22Rv1 (cell line): ENCODE measurements at regions not wholly inside any gene's neighbourhood (a gene's known extent, or its start where the extent isn't known, plus 50 kb on each side); places are given as distances from the start of the nearest gene placed in this dataset.

Experiments
- CTCF ChIP-seq: fragments of 450-650 bp; IDR thresholded peaks from 2 replicates; pipeline ENCODE4 v1.5.1; 2017; ENCODE audit warnings: mild to moderate bottlenecking
- ZFX ChIP-seq: fragments of 450-650 bp; IDR thresholded peaks from 2 replicates; pipeline ENCODE4 v1.6.1; 2017; ENCODE audit warnings: antibody characterized with exemption, borderline replicate concordance

- no peak for TF ChIP-seq CTCF
- TF ChIP-seq ZFX: no peak
Measured at GRCh38 chr13:80658705-80659104, 317.8 kb upstream of the SPRY2 start.
